HCT116 (cell line): ENCODE measurements at regions not wholly inside any gene's neighbourhood (a gene's known extent, or its start where the extent isn't known, plus 50 kb on each side); places are given as distances from the start of the nearest gene placed in this dataset.

Experiments
- ATAC-seq: fragments of 200-7000 bp; cut with Tn5 transposase; 2 replicates; pipeline ENCODE4 v1.9.1; 2020; ENCODE audit warnings: mild to moderate bottlenecking, moderate library complexity
- BruUV-seq: library from RNA; stranded (reverse); fragments of 400-500 nt; replicated peaks from 2 replicates; lab custom pipeline; 2021; lab: Mats Ljungman, UMichigan
- CTCF ChIA-PET: fragments of 300-600 bp; sonication (Branson Sonifier 250); formaldehyde crosslinking; loops from one replicate; lab custom pipeline; 2021; ENCODE audit warnings: antibody characterized with exemption; lab: Charles Lee
- POLR2A ChIA-PET: fragments of 300-600, 350-600 bp; sonication (Branson Sonifier 250); formaldehyde crosslinking; loops from one replicate; lab custom pipeline; 2021; ENCODE audit warnings: antibody characterized with exemption; lab: Charles Lee
- RAD21 ChIA-PET, 2 experiments: fragments of 300-600 bp; sonication (Branson Sonifier 250); formaldehyde crosslinking; loops; one replicate each; lab custom pipeline; 2023; ENCODE audit warnings: low total read pairs in 2 of 2; ENCODE audit not compliant: uncharacterized antibody in 2 of 2, unreplicated experiment in 2 of 2, low non-redundant PET in 1 of 2; lab: Charles Lee
- DNase-seq: peaks from one replicate; pipeline ENCODE4 v3.0.0-alpha.2; 2010; ENCODE audit warnings: low read depth, low spot score
- H2AFZ ChIP-seq: fragments of 200-600 bp; shearing (Covaris generic), sonication (generic); 2 replicates; pipeline ENCODE4 v1.6.1; 2017; ENCODE audit warnings: low read depth, mixed run types, mixed read lengths, antibody characterized with exemption, low read length; ENCODE audit not compliant: poor library complexity, severe bottlenecking
- H3K27ac ChIP-seq: 2 replicates; pipeline ENCODE4 v1.5.1; 2012; ENCODE audit warnings: low read depth, low read length
- H3K27me3 ChIP-seq: fragments of 200-600 bp; sonication (generic); 2 replicates; pipeline ENCODE4 v1.6.1; 2016; ENCODE audit warnings: mixed run types, low read length, mixed read lengths; ENCODE audit not compliant: insufficient read depth
- H3K36me3 ChIP-seq, 2 experiments: fragments of 200-500 bp in 1 of 2; fragments of 200-600 bp in 1 of 2; sonication (Bioruptor generic) in 1 of 2; sonication (generic) in 1 of 2; 2 replicates each; pipeline versions ENCODE4 v1.5.1 to v1.6.1; 2014 to 2016; ENCODE audit warnings: low read length in 2 of 2, inconsistent platforms in 1 of 2, mixed read lengths in 1 of 2, mixed run types in 1 of 2; ENCODE audit not compliant: insufficient read depth in 2 of 2, control insufficient read depth in 1 of 2
- H3K4me1 ChIP-seq, 2 experiments: fragments of 200-600 bp in 1 of 2; sonication (generic) in 1 of 2; 2 replicates each; pipeline versions ENCODE4 v1.5.1 to v1.6.1; 2012 to 2017; ENCODE audit warnings: low read length in 2 of 2, inconsistent platforms in 1 of 2, mild to moderate bottlenecking in 1 of 2, mixed read lengths in 1 of 2, mixed run types in 1 of 2, moderate library complexity in 1 of 2; ENCODE audit not compliant: insufficient read depth in 2 of 2, control insufficient read depth in 1 of 2
- H3K4me2 ChIP-seq: fragments of 200-600 bp; sonication (generic); 2 replicates; pipeline ENCODE4 v1.6.1; 2017; ENCODE audit warnings: mixed run types, low read length, mixed read lengths
- H3K4me3 ChIP-seq, 2 experiments: fragments of 200-600 bp in 1 of 2; sonication (generic) in 1 of 2; replicated peaks in 1 of 2; 2 replicates each; pipeline ENCODE4 v1.5.1; 2011 to 2016; ENCODE audit warnings: low read length in 2 of 2, control low read depth in 1 of 2, low read depth in 1 of 2, mild to moderate bottlenecking in 1 of 2, mixed read lengths in 1 of 2, mixed run types in 1 of 2
- H3K79me2 ChIP-seq: fragments of 200-600 bp; sonication (generic); 2 replicates; pipeline ENCODE4 v1.6.1; 2017; ENCODE audit warnings: mild to moderate bottlenecking, mixed run types, low read length, moderate library complexity, mixed read lengths; ENCODE audit not compliant: insufficient read depth
- H3K9ac ChIP-seq: fragments of 200-600 bp; sonication (generic); 2 replicates; pipeline ENCODE4 v1.6.1; 2016; ENCODE audit warnings: low read length, mixed read lengths
- H3K9me2 ChIP-seq: fragments of 200-600 bp; sonication (generic), shearing (Covaris generic); 2 replicates; pipeline ENCODE4 v1.6.1; 2017; ENCODE audit warnings: mixed run types, mild to moderate bottlenecking, moderate library complexity; ENCODE audit not compliant: insufficient read depth
- H3K9me3 ChIP-seq, 2 experiments: fragments of 200-500 bp in 1 of 2; fragments of 200-600 bp in 1 of 2; sonication (Bioruptor generic) in 1 of 2; sonication (generic) in 1 of 2; 2 replicates each; pipeline ENCODE4 v1.6.1; 2014 to 2017; ENCODE audit warnings: low read length in 2 of 2, mixed read lengths in 2 of 2, inconsistent platforms in 1 of 2, low read depth in 1 of 2, mild to moderate bottlenecking in 1 of 2, mixed run types in 1 of 2, moderate library complexity in 1 of 2; ENCODE audit not compliant: control insufficient read depth in 1 of 2, insufficient read depth in 1 of 2
- H4K20me1 ChIP-seq: fragments of 200-600 bp; sonication (generic), shearing (Covaris generic); 2 replicates; pipeline ENCODE4 v1.6.1; 2017; ENCODE audit warnings: mixed run types, mild to moderate bottlenecking, moderate library complexity; ENCODE audit not compliant: insufficient read depth
- CBX3 ChIP-seq: IDR thresholded peaks from 2 replicates; pipeline ENCODE4 v1.6.1; 2012; ENCODE audit warnings: low read depth
- CEBPB ChIP-seq: IDR thresholded peaks from 2 replicates; pipeline ENCODE4 v1.6.1; 2012; ENCODE audit warnings: low read depth
- EGR1 ChIP-seq: IDR thresholded peaks from 2 replicates; pipeline ENCODE4 v1.6.1; 2012; ENCODE audit warnings: low read depth
- FOSL1 ChIP-seq: IDR thresholded peaks from 2 replicates; pipeline ENCODE4 v1.6.1; 2012; ENCODE audit warnings: low read depth
- JUND ChIP-seq: IDR thresholded peaks from 2 replicates; pipeline ENCODE4 v1.6.1; 2012
- MAX ChIP-seq: IDR thresholded peaks from 2 replicates; pipeline ENCODE4 v1.6.1; 2012
- REST ChIP-seq: IDR thresholded peaks from 2 replicates; pipeline ENCODE4 v1.6.1; 2012; ENCODE audit warnings: low read depth
- SIN3A ChIP-seq: IDR thresholded peaks from 2 replicates; pipeline ENCODE4 v1.6.1; 2012; ENCODE audit warnings: low read depth
- YY1 ChIP-seq: IDR thresholded peaks from 2 replicates; pipeline ENCODE4 v1.6.1; 2011; ENCODE audit warnings: low read length, low read depth, moderate library complexity, mild to moderate bottlenecking; ENCODE audit not compliant: insufficient replicate concordance; ENCODE audit errors: extremely low read depth
- ZBTB33 ChIP-seq: IDR thresholded peaks from 2 replicates; pipeline ENCODE4 v1.6.1; 2011; ENCODE audit warnings: mild to moderate bottlenecking, low read length, moderate library complexity; ENCODE audit not compliant: insufficient replicate concordance; ENCODE audit errors: extremely low read depth
- intact Hi-C: fragments of 100-400 bp; cut with micrococcal nuclease; formaldehyde crosslinking; loops from 2 replicates; pipeline ENCODE4 v1.10.0; 2022

DNA sequence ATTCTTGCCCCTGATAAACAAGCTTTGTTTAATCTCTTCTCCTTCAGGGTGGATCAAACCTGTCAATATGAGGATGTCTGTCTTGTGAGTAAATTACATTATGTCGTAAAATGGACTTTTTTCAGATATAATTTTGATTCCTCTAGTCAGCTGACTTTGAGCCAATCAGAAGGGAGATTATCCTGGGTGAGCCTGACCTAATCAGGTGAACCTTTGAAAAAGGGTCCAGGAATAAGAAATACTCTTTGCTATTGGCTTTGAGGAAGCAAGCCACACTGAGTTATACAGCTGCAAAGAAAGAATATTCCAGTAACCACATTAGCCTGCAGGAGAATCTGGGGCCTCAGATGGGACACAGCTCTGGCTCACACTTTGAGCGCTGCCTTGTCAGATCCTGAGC lies 304.3 kb upstream of the ARRDC3 start:
- TF ChIP-seq FOSL1 (no peak), EGR1 (no peak), REST (no peak)
- ChIA-PET POLR2A (no interaction called here), RAD21 (no interaction called here), CTCF (no interaction called here)
- Histone ChIP-seq H4K20me1 (no peaks in the 10 kb centered on the region), H3K4me1 (no peaks in the 10 kb centered on the region), H3K79me2 (no peaks in the 10 kb centered on the region), H3K4me3 (no peak overlapping the region), H3K27me3 (no peaks in the 10 kb centered on the region), H3K9me2 (no peaks in the 10 kb centered on the region), H3K27ac (no peak overlapping the region), H3K4me2 (no peak overlapping the region), H3K9me3 (no peaks in the 10 kb centered on the region), H3K36me3 (no peaks in the 10 kb centered on the region), H2AFZ (no peak overlapping the region), H3K9ac (no peak overlapping the region)
- BruUV-seq = no TSS peak
- ATAC-seq = no peak
- DNase-seq = no peak
- intact Hi-C loops = no loop called here

GRCh38 chr5:91684625-91685024 lies 301.5 kb upstream of the ARRDC3 start:
- ATAC-seq = no peak
- POLR2A ChIA-PET = no interaction called here
- Histone ChIP-seq H3K9me3 (no peaks in the 10 kb centered on the region), H2AFZ (no peak overlapping the region), H3K79me2 (no peaks in the 10 kb centered on the region), H3K36me3 (no peaks in the 10 kb centered on the region), H3K4me2 (no peak overlapping the region), H3K9me2 (no peaks in the 10 kb centered on the region), H3K27me3 (no peaks in the 10 kb centered on the region), H3K9ac (no peak overlapping the region), H3K4me3 (no peak overlapping the region), H3K27ac (no peak overlapping the region), H4K20me1 (no peaks in the 10 kb centered on the region), H3K4me1 (0 out of 4 replicates have a peak, but pooled peaks cover 0 to 3% of the 10 kb centered on the region in 2 experiments)
- intact Hi-C loops = no loop called here
- no TSS peak for BruUV-seq
- TF ChIP-seq REST = no peak
- TF ChIP-seq CEBPB = no peak
- TF ChIP-seq ZBTB33 = no peak
- no peak for TF ChIP-seq CBX3
- TF ChIP-seq JUND = no peak
- TF ChIP-seq FOSL1 = no peak
- no peak for TF ChIP-seq MAX
- no peak for TF ChIP-seq YY1
- TF ChIP-seq SIN3A = no peak
- DNase-seq = no peak
- RAD21 ChIA-PET = no interaction called here
- CTCF ChIA-PET = no interaction called here
